Body of pancreas (tissue), 4 donors: ENCODE measurements at regions not wholly inside any gene's neighbourhood (a gene's known extent, or its start where the extent isn't known, plus 50 kb on each side); places are given as distances from the start of the nearest gene placed in this dataset.

Experiments
- CTCF ChIP-seq, 7 experiments: fragments of 450-650 bp in 4 of 7; fragments of 200-600 bp in 3 of 7; sonication (generic) in 3 of 7; IDR thresholded peaks; one replicate each; pipeline ENCODE4 v1.5.1; 2016 to 2019; ENCODE audit warnings: antibody characterized with exemption in 7 of 7
- POLR2A ChIP-seq, 3 donors: fragments of 450-650 bp; IDR thresholded peaks; one replicate each; pipeline ENCODE4 v1.6.1; 2016; ENCODE audit warnings: antibody characterized with exemption in 3 of 3, mild to moderate bottlenecking in 2 of 3

- TF ChIP-seq POLR2A (IDR thresholded peaks at IDR 0.05), result no peak
- TF ChIP-seq CTCF (IDR thresholded peaks at IDR 0.05), result no peak
Measured at GRCh38 chrX:117840645-117841044, 276.0 kb downstream of the KLHL13 start.
